ENCODE measurements at regions not wholly inside any gene's neighbourhood (a gene's known extent, or its start where the extent isn't known, plus 50 kb on each side); places are given as distances from the start of the nearest gene placed in this dataset.

- TF ChIP-seq CTCF (conservative IDR thresholded peaks at IDR 0.05 in 1 of 2, IDR thresholded peaks at IDR 0.05 in 1 of 2; ENCODE audit: low read depth in 1 of 2, low read length in 2 of 2) = no peak
- TF ChIP-seq EZH2 (IDR thresholded peaks at IDR 0.05; ENCODE audit: low read length, missing control alignments) = no peak
Measured at GRCh38 chr22:34395370-34395769, 475.1 kb upstream of the LARGE1 start.
